PC-3 (cell line): ENCODE measurements at regions not wholly inside any gene's neighbourhood (a gene's known extent, or its start where the extent isn't known, plus 50 kb on each side); places are given as distances from the start of the nearest gene placed in this dataset.

Experiments used
- CTCF ChIP-seq: fragments of 300-600 bp; sonication (generic); conservative IDR thresholded peaks from 2 replicates; pipeline ENCODE4 v1.5.1; 2017; ENCODE audit warnings: antibody characterized with exemption, low read depth, mild to moderate bottlenecking, low read length
- EZH2 ChIP-seq: fragments of 300-600 bp; sonication (generic); IDR thresholded peaks from one replicate; pipeline ENCODE4 v1.6.1; 2017; ENCODE audit warnings: antibody characterized with exemption, mild to moderate bottlenecking, low read length; ENCODE audit not compliant: unreplicated experiment
- EZH2phosphoT487 ChIP-seq: fragments of 300-600 bp; sonication (generic); IDR thresholded peaks from 2 replicates; pipeline ENCODE4 v1.6.1; 2018; ENCODE audit warnings: mild to moderate bottlenecking, antibody characterized with exemption, low read length, borderline replicate concordance

DNA sequence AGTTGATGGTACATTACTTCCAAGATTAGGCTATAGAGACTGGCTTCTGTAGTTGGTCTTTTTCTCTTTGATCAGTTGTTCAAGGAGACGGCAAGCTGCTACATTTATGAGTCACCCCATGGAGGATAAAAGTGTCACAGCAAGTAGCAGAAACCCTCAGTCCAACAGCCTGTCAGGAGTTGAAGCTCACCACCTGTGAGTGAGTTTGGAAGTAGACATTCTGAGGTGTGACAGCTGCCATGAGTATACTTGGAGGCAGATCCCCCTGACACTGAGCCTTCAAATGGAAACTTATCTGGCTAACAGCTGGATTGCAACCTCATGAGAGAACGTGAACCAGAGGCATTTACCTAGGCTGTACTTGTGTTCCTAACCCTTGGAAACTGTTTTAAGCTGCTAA is 68.0 kb downstream of the CCNG2 start:
- TF ChIP-seq CTCF, result no peak
- TF ChIP-seq EZH2, result no peak
- no peak for TF ChIP-seq EZH2phosphoT487
